C4-2B (cell line): ENCODE measurements at regions not wholly inside any gene's neighbourhood (a gene's known extent, or its start where the extent isn't known, plus 50 kb on each side); places are given as distances from the start of the nearest gene placed in this dataset.

Experiments
- CTCF ChIP-seq: fragments of 450-650 bp; conservative IDR thresholded peaks from 2 replicates; pipeline ENCODE4 v1.5.1; 2017; ENCODE audit warnings: mild to moderate bottlenecking
- ZFX ChIP-seq: fragments of 450-650 bp; IDR thresholded peaks from 2 replicates; pipeline ENCODE4 v1.6.1; 2017

- TF ChIP-seq CTCF = no peak
- no peak for TF ChIP-seq ZFX
Observed at GRCh38 chr2:120523766-120524165, 177.8 kb downstream of the INHBB start.
